K562 (cell line): ENCODE measurements at regions not wholly inside any gene's neighbourhood (a gene's known extent, or its start where the extent isn't known, plus 50 kb on each side); places are given as distances from the start of the nearest gene placed in this dataset.

Experiments
- ARHGAP35 ChIP-seq: fragments of 450-650 bp; IDR thresholded peaks from 2 replicates; pipeline ENCODE4 v1.6.1; 2018; ENCODE audit not compliant: partially characterized antibody
- ARNT ChIP-seq, 2 experiments: fragments of 450-650 bp; IDR thresholded peaks; 2 replicates each; pipeline ENCODE4 v1.6.1; 2016; ENCODE audit warnings: mild to moderate bottlenecking in 1 of 2
- BRCA1 ChIP-seq, 2 experiments: fragments of 450-650 bp in 1 of 2; sonication (generic) in 1 of 2; formaldehyde crosslinking in 1 of 2; IDR thresholded peaks; 2 replicates each; pipeline versions ENCODE4 v1.5.0 to v1.6.1; 2017 to 2020; ENCODE audit warnings: mild to moderate bottlenecking in 1 of 2, missing genetic modification reagents in 1 of 2
- CSDE1 ChIP-seq, 2 experiments: fragments of 450-650 bp; IDR thresholded peaks; 2 replicates each; pipeline ENCODE4 v1.6.1; 2016; ENCODE audit warnings: mild to moderate bottlenecking in 1 of 2
- FOXA1 ChIP-seq: fragments of 450-650 bp; IDR thresholded peaks from 2 replicates; pipeline ENCODE4 v1.6.1; 2016; ENCODE audit warnings: mild to moderate bottlenecking, borderline replicate concordance
- MCM2 ChIP-seq: fragments of 450-650 bp; IDR thresholded peaks from 2 replicates; pipeline ENCODE4 v1.6.1; 2017; ENCODE audit warnings: low read depth, mild to moderate bottlenecking
- MTA2 ChIP-seq: fragments of 450-650 bp; IDR thresholded peaks from 2 replicates; pipeline ENCODE4 v1.6.1; 2016; ENCODE audit warnings: low read depth
- NCOA6 ChIP-seq: fragments of 450-650 bp; IDR thresholded peaks from 2 replicates; pipeline ENCODE4 v1.6.1; 2017; ENCODE audit warnings: mild to moderate bottlenecking
- PML ChIP-seq: IDR thresholded peaks from 2 replicates; pipeline ENCODE4 v1.6.1; 2012; ENCODE audit warnings: low read length, inconsistent platforms
- RNF2 ChIP-seq: sonication (generic); IDR thresholded peaks from 2 replicates; pipeline ENCODE4 v1.6.1; 2016
- SETDB1 ChIP-seq: IDR thresholded peaks from one replicate; pipeline ENCODE4 v1.6.1; 2012; ENCODE audit warnings: low read length, control low read depth, inconsistent platforms
- SMARCC2 ChIP-seq: fragments of 450-650 bp; IDR thresholded peaks from 2 replicates; pipeline ENCODE4 v1.6.1; 2017; ENCODE audit warnings: antibody characterized with exemption, moderate library complexity, mild to moderate bottlenecking, low read depth
- VEZF1 ChIP-seq: fragments of 200-800 bp; sonication (Bioruptor generic); IDR thresholded peaks from 2 replicates; pipeline ENCODE4 v1.6.1; 2017; ENCODE audit warnings: missing genetic modification characterization, missing compliant biosample characterization
- ZBTB9 ChIP-seq: fragments of 450-650 bp; formaldehyde crosslinking; IDR thresholded peaks from 2 replicates; pipeline ENCODE4 v1.4.0; 2020; ENCODE audit warnings: mild to moderate bottlenecking, moderate library complexity
- ZKSCAN1 ChIP-seq: fragments of 150-350 bp; IDR thresholded peaks from 2 replicates; pipeline ENCODE4 v1.6.1; 2016; ENCODE audit warnings: low read depth, low read length
- ZKSCAN3 ChIP-seq: fragments of 250-450 bp; sonication (Bioruptor Pico); IDR thresholded peaks from 2 replicates; pipeline ENCODE4 v1.4.0; 2020
- ZNF165 ChIP-seq: fragments of 250-450 bp; sonication (Bioruptor Pico); IDR thresholded peaks from 2 replicates; pipeline ENCODE4 v1.4.0; 2020; ENCODE audit warnings: borderline replicate concordance
- ZNF212 ChIP-seq: fragments of 450-650 bp; formaldehyde crosslinking; IDR thresholded peaks from 2 replicates; pipeline ENCODE4 v1.4.0; 2020; ENCODE audit warnings: mild to moderate bottlenecking
- ZNF445 ChIP-seq: fragments of 250-450 bp; sonication (Bioruptor Pico); IDR thresholded peaks from 2 replicates; pipeline ENCODE4 v1.4.0; 2020; ENCODE audit warnings: low read depth, mild to moderate bottlenecking, moderate library complexity
- ZNF695 ChIP-seq: fragments of 450-650 bp; formaldehyde crosslinking; IDR thresholded peaks from 2 replicates; pipeline ENCODE4 v1.4.0; 2020; ENCODE audit warnings: mild to moderate bottlenecking, moderate library complexity
- ZNF780A ChIP-seq: fragments of 250-450 bp; sonication (Bioruptor Pico); IDR thresholded peaks from 2 replicates; pipeline ENCODE4 v1.5.0; 2021; ENCODE audit warnings: mild to moderate bottlenecking
- TF ChIP-seq, protein P1 (sequence below): fragments of 450-650 bp; IDR thresholded peaks from 2 replicates; pipeline ENCODE4 v1.6.1; 2016; ENCODE audit warnings: borderline replicate concordance
- TF ChIP-seq, protein P2 (sequence below): fragments of 450-650 bp; formaldehyde crosslinking; IDR thresholded peaks from 2 replicates; pipeline ENCODE4 v1.4.0; 2020; ENCODE audit warnings: mild to moderate bottlenecking
- TF ChIP-seq, protein P3 (sequence below): fragments of 450-650 bp; IDR thresholded peaks from 2 replicates; pipeline ENCODE4 v1.6.1; 2016; ENCODE audit warnings: antibody characterized with exemption

DNA sequence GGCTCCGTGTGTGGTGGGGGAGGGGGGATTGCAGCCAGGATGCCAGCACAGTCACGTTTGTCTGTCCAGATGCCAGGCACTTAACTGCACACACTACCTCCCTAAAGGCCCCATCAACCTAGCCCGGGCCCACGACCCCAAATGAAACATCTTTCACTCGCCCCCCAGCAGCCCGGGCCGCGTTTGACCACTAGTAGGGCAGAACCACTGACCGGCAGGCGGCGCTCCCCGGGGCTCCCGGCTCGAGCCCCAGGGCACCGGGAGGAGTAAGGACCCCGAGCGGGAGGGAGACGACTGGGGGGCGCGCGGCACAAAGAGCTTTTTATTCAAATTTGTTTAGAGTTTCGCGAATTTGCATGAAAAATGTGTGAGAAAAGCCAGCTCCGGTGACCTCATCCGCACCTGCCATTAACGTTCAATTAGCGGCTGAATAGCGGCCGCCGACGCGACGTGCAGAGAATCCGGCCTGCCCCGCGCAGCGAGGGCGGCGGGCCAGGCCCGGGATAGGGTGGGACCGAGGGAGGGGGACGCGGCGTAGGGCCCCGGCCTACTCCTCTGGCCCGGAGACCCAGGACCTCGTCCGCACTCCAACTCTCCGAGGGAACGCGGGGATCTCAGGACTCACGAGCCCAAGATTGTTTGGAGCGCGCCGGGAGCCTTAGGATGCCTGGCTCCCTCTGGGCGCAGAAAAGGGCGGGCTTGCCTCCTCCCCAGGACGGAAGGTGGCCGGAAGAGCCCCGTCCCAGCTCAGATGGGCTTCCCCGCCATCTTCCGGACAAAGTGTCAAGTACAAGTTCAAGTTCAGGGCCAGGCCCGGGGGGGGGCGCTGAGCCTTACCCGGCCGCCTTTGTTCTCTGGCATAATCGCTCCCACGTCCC, 64.9 kb upstream of the POLG start (continued):
- TF ChIP-seq, protein P1, sequence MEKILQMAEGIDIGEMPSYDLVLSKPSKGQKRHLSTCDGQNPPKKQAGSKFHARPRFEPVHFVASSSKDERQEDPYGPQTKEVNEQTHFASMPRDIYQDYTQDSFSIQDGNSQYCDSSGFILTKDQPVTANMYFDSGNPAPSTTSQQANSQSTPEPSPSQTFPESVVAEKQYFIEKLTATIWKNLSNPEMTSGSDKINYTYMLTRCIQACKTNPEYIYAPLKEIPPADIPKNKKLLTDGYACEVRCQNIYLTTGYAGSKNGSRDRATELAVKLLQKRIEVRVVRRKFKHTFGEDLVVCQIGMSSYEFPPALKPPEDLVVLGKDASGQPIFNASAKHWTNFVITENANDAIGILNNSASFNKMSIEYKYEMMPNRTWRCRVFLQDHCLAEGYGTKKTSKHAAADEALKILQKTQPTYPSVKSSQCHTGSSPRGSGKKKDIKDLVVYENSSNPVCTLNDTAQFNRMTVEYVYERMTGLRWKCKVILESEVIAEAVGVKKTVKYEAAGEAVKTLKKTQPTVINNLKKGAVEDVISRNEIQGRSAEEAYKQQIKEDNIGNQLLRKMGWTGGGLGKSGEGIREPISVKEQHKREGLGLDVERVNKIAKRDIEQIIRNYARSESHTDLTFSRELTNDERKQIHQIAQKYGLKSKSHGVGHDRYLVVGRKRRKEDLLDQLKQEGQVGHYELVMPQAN: no peak
- no peak for TF ChIP-seq RNF2
- TF ChIP-seq PML: no peak
- no peak for TF ChIP-seq SETDB1
- TF ChIP-seq VEZF1 (CRISPR knock-in tag): peak; percentile 87
- no peak for TF ChIP-seq NCOA6
- TF ChIP-seq ZNF165 (CRISPR knock-in tag): no peak
- no peak for TF ChIP-seq ZNF212
- TF ChIP-seq CSDE1 (IDR thresholded peaks at IDR 0.05): no peak
- no peak for TF ChIP-seq BRCA1 (IDR thresholded peaks at IDR 0.05)
- TF ChIP-seq BRCA1 (CRISPR knock-in tag; IDR thresholded peaks at IDR 0.05): no peak
- no peak for TF ChIP-seq ARNT (IDR thresholded peaks at IDR 0.05)
- no peak for TF ChIP-seq ARHGAP35
- TF ChIP-seq ZNF445 (CRISPR knock-in tag): no peak
- no peak for TF ChIP-seq ZNF695
- TF ChIP-seq ZKSCAN1: no peak
- no peak for TF ChIP-seq MTA2
- no peak for TF ChIP-seq FOXA1
- no peak for TF ChIP-seq ZBTB9 (CRISPR knock-in tag)
- TF ChIP-seq MCM2: no peak
- no peak for TF ChIP-seq ZNF780A (CRISPR knock-in tag)
- no peak for TF ChIP-seq SMARCC2
- TF ChIP-seq, protein P2, sequence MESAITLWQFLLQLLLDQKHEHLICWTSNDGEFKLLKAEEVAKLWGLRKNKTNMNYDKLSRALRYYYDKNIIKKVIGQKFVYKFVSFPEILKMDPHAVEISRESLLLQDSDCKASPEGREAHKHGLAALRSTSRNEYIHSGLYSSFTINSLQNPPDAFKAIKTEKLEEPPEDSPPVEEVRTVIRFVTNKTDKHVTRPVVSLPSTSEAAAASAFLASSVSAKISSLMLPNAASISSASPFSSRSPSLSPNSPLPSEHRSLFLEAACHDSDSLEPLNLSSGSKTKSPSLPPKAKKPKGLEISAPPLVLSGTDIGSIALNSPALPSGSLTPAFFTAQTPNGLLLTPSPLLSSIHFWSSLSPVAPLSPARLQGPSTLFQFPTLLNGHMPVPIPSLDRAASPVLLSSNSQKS: no peak
- TF ChIP-seq ZKSCAN3 (CRISPR knock-in tag): no peak
- TF ChIP-seq, protein P3, sequence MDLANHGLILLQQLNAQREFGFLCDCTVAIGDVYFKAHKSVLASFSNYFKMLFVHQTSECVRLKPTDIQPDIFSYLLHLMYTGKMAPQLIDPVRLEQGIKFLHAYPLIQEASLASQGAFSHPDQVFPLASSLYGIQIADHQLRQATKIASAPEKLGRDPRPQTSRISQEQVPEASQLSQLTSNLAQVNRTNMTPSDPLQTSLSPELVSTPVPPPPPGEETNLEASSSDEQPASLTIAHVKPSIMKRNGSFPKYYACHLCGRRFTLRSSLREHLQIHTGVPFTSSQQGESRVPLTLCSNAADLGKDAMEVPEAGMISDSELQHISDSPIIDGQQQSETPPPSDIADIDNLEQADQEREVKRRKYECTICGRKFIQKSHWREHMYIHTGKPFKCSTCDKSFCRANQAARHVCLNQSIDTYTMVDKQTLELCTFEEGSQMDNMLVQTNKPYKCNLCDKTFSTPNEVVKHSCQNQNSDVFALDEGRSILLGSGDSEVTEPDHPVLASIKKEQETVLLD: no peak
